GM21723 (cell line): ENCODE measurements at regions not wholly inside any gene's neighbourhood (a gene's known extent, or its start where the extent isn't known, plus 50 kb on each side); places are given as distances from the start of the nearest gene placed in this dataset.
"Not testable (repeated sequence)": the region's sequence is repeated elsewhere in the genome, so short reads cannot be mapped to it uniquely, and the experiment has no call there.

Source experiments
- ATAC-seq: cut with Tn5 transposase; IDR thresholded peaks from one replicate; pipeline ENCODE4 v1.9.1; 2021; ENCODE audit warnings: mild to moderate bottlenecking, moderate library complexity; ENCODE audit not compliant: unreplicated experiment

DNA sequence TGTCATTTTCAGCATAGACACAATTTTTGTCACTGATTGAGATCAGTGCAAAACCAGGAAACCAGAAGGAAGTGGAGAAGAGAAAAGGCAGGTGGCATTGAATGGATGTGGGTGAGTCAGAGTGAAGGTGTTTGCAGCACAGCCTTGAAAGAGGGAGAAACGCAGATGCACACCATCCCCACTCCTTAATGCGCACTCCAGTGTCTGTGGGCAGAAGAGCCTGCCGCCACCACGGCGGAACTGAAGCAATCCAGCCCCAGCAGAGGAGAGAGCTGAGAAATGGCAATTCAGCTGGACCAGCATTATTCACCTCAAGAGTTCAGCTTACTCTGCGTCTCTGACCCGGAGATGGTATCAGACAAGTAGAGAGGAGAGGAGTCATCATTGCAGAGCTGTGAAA, 393.1 kb upstream of the FRG1 start:
- ATAC-seq: no peak

DNA sequence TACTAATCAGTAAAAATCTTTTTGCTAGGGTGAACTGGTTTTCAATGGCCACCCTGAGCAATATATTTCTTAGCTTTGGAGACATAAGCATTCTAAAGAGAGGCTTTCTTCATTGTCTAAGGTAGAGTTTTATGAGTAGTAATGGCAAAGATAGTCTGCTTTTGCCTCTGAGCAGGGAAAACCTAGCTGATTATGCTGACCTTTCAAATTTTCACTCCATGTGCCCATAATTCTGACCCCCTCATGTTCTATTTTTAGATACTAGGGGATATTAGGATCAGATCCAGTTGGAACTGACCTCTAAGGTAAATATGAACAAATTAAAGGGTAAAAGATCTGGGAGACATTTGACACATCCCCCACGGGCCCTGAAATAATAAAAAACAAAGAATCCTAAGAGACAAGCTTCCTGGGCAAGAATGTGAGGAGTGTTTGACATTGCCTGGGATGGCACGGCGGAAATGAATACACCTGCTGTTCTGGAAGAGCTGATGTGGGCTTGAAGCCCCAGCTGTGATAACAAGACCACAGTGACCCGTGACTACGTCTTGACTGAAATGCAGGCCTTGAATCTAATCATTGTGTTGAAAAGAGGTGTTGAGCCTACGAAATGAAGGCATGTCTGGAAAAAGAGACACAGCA, 392.1 kb upstream of the FRG1 start:
- no peak for ATAC-seq

DNA sequence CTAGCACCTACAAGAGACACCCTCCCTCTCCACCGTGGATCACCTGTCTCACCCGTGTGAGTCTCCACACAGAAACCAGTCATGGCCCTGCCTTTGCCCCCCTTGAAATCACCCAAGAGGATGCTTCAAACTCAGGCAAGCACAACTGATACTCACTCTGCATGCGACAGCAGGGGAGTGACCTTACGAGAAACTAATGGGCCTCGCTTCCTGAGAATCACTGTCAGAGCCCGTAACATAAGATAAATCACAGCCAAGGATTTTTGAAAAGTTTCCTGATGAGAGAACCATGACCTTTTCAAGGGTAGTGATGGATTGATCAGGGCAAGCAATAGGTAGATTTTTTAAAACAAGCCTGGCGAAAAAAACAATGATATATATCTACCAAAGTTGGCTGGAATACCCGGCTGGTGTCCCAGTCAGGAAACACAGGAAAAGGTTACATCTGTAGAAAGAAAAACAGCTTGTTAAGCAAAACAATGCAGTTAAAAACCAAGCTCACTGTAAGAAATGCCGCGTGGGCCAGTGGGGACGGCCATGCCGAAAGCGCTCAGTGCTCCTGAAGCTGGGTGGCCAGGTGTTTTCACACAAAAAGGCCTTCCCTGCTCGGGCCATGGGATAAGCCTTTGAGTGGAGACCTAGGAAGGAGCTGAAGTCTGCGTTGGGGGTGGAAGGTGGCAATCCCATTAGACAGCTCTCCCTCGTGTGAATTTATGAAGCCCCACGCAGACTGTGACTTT, 388.6 kb upstream of the FRG1 start:
- ATAC-seq: not testable (repeated sequence)

DNA sequence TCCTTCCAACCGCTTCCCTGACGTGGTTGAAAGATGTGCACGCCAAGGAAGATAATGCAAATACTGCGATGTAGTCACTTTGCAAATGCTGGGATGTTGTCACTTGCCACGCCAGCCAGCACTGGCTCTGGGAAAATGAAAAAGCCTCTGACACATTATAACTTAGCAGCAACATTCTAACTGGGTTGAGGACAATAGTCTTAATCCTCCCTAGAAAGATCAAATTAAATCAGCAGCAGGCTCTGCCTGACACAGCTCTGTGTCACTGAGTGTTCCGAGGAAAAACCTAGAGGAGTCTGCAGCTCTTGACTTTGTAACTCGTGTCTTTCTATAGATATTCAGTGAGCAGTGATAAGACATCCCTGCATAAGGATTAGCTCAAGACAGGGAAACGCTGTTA, 380.1 kb upstream of the FRG1 start:
- ATAC-seq: not testable (repeated sequence)

DNA sequence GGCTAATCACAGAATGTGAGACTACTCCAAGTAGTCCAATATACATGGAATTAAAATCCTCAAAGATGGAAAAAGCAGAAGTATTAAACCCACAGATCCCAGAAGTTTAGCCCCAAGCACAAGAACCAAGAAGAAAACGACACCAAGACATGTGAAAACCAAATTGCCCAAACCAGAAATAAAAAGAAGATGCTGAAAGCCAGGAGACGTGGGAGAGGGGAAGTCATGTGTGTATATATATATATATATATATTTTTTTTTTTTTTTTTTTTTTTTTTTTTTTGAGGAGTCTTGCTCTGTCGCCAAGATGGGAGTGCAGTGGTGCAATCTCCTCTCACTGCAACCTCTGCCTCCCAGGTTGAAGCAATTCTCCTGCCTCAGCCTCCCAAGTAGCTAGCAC, 376.9 kb upstream of the FRG1 start:
- ATAC-seq: not testable (repeated sequence)

DNA sequence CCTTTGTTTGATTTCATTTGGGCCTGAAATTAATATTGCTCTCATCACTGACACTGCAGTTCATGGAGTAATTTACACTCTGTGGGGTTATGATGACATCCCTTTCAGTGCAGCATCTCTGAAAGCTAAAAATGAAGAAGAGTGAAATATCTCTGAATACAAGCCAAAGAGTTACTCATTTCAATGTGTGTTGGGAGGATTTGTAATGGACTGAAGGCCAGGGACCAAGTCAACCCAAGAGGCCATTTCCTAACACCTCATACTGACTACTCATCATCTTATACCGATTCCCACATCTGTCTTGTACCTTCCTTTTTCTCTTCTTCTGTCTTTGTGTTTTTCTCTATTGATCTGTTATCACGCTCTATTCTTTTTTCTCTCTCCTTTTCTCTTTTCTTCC, 374.4 kb upstream of the FRG1 start:
- not testable (repeated sequence) for ATAC-seq

DNA sequence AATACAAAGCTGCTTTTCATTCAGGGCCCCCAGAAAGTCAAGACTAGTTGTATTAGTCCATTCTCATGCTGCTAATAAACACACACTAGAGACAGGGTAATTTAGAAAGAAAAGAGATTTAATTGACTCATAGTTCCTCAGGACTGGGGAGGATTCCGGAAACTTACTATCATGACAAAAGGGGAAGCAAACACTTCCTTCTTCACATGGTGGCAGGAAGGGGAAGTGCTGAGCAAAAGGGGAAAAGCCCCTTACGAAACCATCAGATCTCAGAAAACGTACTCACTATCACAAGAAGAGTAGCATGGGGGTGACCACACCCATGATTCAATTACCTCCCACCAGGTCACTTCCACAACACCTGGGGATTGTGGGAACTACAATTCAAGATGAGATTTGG, 373.8 kb upstream of the FRG1 start:
- ATAC-seq: not testable (repeated sequence)

DNA sequence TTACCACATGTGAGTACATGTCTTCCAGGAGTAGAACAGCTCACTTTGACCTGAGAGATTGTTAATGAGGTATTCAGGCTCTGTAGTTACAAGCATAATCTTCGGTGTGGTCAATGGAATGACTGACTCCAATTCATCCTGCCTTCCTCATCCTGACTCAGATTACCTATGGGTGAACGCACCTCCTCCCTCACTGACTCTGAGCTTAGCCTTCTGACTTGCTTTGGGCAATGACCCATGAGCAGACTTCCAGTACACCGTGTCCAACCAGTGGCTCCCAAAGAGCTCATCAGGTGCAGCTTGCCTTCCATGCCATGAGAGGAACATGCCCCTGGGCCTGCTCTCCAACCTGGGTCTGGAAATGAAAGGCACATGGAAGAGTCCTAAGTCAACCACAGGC, 361.0 kb upstream of the FRG1 start:
- not testable (repeated sequence) for ATAC-seq

DNA sequence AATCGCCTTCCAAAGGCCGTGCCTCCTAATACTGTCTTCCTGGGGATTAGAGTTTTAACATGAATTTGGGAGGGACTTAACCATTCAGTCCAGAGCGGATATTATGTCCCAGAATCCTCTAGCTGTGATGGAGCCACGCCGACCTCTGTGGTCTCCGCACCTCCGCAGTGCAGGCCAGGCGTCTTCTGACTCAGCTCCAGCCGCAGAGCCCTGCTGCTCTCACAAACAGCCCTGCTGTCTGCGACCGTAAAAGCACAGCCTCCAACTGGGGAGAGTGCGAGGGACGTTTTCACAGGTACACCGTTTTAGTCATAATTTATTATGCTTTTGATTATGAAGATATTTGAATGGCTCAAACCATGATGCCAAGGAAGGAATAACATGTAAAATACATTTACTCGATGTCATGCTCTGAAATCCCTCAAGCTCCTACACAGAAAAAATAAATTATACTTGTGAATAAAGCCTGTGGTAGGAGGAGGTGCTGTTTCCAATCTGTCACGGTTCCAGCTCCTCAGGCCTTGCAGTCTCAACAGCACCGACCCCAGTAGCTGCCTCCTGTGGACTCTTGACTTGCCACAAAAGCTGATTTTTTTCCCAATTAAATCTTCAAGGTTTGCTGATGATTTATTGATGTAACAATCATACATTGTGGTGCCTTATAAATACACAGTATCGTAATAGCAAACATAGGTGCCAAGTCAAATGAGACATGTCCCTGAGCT, 353.6 kb upstream of the FRG1 start:
- not testable (repeated sequence) for ATAC-seq

DNA sequence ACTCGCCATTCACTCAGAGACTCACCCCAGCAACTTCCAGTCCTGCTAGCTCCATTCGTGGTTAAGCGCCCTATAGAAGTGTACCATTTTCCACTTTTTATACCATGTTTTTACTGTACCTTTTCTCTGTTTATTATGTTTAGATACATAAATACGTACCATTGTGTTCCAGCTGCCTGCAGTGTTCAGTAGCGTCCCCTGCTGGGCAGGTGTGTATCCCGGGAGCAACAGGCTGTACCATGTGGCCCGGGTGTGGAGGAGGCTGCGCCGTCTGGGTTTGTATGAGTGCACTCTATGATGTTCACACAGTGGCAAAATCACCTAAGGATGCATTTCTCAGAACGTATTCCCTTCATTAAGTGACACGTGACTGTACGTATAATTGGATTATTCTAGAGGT, 351.5 kb upstream of the FRG1 start:
- ATAC-seq: not testable (repeated sequence)

DNA sequence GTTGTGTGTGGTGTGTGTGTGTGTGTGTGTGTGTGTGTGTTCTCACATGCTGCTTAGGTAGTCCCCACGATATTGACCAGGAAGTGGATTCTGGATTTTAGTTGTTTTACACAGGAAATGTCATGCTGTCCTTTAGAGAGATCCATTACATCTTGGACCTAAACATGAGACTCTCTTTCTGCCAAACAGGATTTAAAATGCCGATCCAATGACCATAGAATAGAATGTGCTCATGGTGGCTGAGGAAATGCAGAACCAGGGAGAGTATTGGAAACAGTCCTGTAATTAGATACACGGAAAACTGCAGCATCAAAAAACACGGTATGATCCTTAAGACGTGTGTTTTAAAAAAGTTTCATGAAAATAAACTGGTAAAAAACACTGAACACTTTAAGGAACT, 347.8 kb upstream of the FRG1 start:
- ATAC-seq: no peak

DNA sequence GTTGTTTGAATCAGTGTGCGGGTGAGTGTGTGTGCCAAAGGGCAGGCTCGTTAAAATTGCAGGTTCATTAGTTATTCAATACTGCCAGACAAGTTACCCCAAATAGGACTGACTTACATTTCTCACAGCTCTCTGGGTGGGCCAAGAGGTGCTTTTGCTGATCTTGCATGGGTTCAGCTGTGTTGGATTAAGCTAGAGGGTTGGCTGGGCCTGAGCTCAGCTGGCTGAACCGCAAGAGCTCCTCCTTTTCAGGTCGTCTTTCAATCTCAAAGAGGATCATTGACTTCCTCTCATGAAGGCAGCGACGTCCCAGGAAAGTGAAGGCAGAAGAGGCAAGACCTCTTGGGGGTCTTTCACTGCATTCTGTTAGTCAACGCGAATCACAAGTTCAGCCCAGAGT, 343.3 kb upstream of the FRG1 start:
- no peak for ATAC-seq

DNA sequence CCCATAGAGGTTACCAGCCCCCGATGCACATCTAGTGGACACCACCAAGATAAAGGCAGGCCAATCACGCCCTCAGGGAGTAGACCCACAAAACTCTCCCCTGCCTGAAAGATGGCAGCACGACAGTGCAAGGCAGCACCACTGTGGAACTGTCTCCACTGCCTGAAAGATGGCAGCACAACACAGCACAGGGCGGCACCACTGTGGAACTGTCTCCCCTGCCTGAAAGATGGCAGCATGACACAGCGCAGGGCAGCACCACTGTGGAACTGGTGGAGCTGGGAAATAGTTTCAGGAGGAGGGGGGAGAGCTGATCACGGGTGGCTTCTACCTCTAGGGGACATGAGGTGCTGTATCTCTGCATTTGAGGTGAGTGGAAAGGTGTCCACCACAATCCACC, 340.4 kb upstream of the FRG1 start:
- ATAC-seq: no peak

DNA sequence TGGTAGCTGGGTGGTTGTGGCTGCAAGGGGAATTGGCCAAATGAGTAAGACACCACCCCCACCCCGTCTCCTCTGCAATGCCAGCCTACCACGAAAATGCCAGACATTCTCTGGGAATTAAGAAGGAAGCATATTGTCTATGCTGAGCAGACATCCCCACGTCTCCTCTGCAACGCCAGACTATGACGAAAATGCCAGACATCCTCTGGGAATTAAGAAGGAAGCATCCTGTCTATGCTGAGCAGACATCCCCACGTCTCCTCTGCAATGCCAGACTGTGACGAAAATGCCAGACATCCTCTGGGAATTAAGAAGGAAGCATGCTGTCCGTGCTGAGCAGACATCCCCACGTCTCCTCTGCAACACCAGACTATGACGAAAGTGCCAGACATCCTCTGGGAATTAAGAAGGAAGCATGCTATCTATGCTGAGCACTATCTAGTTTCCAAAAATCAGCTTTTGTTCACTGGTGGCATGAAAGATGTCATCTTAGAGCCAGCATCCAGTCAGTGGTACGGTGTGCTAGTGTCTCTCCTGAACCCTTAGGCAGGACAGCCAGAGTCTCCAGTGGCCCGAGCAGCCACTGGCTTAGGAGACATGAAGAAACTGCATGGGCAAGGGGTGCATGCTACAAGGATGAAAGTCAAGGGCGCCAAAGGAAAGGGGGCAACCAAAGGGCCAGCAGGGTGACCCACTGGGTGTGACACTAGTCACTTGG, 339.8 kb upstream of the FRG1 start:
- no peak for ATAC-seq

DNA sequence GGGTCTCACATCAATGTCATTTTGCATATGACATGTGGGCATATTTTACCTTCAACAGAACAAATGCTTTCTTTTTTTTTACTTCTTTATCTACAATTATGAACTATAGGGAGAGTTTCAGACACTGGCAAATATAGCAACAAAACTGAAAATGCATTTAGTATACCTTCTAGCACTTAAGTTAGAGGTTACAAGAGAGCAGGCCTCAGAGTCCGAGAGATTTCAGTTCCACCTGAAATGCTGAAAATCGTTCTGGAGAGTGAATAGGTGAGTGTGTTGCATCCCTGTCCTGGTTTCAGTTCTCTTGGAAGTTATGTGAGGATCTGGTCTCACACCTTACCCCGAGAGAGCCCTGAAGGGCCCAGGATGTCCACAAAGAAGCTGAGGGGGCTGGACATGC, 337.8 kb upstream of the FRG1 start:
- not testable (repeated sequence) for ATAC-seq

DNA sequence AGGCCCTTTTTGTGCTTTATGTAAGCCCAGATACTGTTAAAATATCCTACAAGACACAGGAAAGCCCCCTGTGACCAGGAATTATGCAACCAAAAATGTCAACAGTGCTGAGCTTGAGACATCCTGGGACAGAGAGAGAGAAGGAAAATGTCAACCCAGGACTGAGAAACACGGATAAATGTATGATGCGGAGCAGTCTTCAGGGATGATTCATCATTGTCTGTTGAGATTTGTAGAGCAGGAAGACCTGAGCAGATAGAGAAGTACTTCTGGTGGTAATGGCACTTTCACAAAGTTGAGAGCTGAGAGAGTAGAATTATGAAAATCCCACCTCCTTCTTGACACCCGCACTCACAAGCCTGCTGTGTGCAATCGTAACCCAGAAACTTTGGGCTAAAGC, 330.1 kb upstream of the FRG1 start:
- not testable (repeated sequence) for ATAC-seq

DNA sequence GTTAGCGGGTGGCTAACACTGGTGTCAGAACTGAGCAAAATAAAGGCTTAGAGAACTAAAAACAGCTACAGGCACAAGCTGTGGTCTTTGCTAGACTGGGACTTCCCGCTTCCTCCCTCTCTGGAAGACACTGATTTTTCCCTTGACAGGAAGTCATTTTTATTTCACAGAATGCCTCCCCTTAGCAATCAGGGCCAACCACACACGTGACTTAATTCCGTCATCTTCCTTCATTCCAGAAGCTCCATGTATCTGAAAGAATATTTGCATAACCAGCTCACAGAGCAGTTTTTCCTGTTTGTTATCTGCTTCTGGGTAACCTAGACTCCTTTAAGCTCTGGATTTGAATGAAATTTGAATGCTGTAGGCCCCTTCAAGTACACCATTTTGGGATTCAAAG, 327.5 kb upstream of the FRG1 start:
- no peak for ATAC-seq

DNA sequence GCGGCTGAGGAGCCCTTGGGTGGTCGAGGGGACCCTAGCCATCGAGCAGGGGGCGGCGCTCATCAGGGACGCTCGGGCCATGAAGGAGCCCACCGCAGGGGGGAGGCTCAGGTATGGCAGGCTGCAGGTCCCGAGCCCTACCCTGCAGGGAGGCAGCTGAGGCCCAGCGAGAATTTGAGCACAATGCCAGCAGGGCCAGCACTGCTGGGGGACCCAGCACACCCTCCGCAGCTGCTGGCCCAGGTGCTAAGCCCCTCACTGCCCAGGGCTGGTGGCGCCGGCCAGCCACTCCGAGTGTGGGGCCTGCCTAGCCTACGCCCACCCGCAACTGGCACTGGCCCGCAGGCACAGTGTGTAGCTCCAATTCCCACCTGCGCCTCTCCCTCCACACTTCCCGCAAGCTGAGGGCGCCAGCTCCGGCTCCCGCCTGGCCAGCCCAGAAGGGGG, 325.4 kb upstream of the FRG1 start:
- ATAC-seq: no peak

DNA sequence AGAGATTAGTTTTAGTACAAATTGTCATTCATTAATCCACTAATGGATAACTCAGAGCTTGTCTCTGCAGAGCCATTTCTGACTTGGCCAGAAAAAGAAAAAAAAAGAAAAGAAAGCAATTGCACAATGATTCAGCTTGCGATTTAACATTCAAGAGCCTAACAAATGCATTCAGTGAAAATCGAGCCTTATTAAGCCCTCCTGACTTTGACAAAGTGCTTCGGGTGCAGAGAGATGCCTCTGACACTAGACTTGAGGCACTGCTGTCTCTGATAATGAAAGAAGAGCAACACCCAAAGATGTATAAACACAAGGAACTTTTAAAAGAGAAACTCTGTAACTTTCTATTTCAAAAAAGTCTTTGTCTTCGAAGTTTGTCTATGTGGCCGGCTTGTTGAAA, 322.9 kb upstream of the FRG1 start:
- ATAC-seq: not testable (repeated sequence)

DNA sequence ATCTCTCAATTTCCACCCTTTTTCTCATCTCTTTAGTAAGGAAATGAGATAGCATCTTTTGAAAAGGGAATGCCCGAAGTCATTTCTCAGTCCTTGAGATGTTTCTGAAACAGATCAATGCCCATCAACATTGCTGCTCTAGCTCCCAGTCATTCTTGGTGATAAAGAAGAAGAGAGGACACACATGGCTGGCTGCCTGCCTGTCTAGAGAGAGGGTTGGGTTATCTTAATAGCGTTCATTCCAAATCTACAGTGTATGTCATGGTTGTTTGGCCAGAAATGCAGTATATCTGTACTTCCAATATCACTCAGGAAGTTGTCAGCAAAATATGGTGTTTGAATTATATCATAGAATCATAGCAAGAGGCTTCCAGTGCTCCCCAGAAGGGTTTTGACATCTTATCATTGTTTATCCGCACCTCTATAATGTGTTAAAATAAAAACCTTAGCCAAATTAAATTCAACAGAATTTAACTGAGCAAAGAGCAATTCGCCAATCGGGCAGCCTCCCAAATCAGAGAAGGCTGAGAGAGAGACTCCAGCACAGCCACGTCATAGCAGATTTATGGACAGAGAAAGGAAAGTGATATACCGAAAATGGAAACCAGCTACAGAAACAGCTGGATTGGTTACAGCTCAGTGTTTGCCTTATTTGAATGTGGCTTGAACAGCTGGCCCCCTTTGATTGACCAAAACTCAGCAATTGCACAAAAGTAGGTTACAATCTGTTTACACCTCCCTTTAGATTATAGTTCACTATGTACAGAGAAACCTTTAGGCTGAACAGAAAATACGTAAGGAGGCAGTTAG, 321.0 kb upstream of the FRG1 start:
- not testable (repeated sequence) for ATAC-seq
